ENCODE measurements at regions not wholly inside any gene's neighbourhood (a gene's known extent, or its start where the extent isn't known, plus 50 kb on each side); places are given as distances from the start of the nearest gene placed in this dataset.

DNA sequence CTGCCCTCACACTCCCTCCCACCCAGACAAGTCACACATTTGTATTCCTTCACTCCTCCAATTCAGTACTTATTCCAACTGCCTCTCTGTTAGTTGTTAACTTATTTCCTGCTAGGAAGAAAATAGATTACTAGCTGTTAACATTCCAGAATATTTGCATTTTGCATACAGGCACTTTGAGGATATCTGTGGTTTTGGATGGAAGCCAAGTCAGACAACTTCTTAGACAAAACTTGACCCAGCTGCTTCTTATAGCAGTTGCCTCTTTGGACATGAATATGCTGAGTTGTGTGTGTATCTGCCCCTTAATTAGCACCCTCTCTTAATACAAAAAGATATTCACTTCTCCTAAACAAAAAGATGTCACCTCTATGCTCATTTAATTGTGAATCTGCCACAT, 1280.6 kb upstream of the ACO1 start:
- TF ChIP-seq, protein P1, sequence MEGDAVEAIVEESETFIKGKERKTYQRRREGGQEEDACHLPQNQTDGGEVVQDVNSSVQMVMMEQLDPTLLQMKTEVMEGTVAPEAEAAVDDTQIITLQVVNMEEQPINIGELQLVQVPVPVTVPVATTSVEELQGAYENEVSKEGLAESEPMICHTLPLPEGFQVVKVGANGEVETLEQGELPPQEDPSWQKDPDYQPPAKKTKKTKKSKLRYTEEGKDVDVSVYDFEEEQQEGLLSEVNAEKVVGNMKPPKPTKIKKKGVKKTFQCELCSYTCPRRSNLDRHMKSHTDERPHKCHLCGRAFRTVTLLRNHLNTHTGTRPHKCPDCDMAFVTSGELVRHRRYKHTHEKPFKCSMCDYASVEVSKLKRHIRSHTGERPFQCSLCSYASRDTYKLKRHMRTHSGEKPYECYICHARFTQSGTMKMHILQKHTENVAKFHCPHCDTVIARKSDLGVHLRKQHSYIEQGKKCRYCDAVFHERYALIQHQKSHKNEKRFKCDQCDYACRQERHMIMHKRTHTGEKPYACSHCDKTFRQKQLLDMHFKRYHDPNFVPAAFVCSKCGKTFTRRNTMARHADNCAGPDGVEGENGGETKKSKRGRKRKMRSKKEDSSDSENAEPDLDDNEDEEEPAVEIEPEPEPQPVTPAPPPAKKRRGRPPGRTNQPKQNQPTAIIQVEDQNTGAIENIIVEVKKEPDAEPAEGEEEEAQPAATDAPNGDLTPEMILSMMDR (IDR thresholded peaks at IDR 0.05), result no peak
- TF ChIP-seq POLR2A (IDR thresholded peaks at IDR 0.05), result no peak
